SK-N-SH treated with all-trans-retinoic acid at 6 μM for 48 hours (cell line): ENCODE measurements at regions not wholly inside any gene's neighbourhood (a gene's known extent, or its start where the extent isn't known, plus 50 kb on each side); places are given as distances from the start of the nearest gene placed in this dataset.

Experiments used
- ATAC-seq: fragments of 200-7000 bp; cut with Tn5 transposase; 3 replicates; pipeline ENCODE4 v1.9.1; 2020; ENCODE audit warnings: mild to moderate bottlenecking, moderate library complexity
- ARNTL ChIP-seq: fragments of 450-650 bp; formaldehyde crosslinking; IDR thresholded peaks from 2 replicates; pipeline ENCODE4 v1.5.0; 2020; ENCODE audit warnings: low read depth, mild to moderate bottlenecking, moderate library complexity, borderline replicate concordance
- BACH2 ChIP-seq: fragments of 250-450 bp; sonication (Bioruptor Pico); IDR thresholded peaks from 2 replicates; pipeline ENCODE4 v1.9.0; 2021; ENCODE audit warnings: mild to moderate bottlenecking, borderline replicate concordance
- CSDC2 ChIP-seq: fragments of 250-450 bp; sonication (Bioruptor Pico); IDR thresholded peaks from 2 replicates; pipeline ENCODE4 v1.5.0; 2020; ENCODE audit warnings: mild to moderate bottlenecking, moderate library complexity
- ESRRG ChIP-seq: fragments of 250-450 bp; sonication (Bioruptor Pico); IDR thresholded peaks from 2 replicates; pipeline ENCODE4 v1.6.1; 2021; ENCODE audit warnings: mild to moderate bottlenecking
- GLIS3 ChIP-seq: fragments of 250-450 bp; sonication (Bioruptor Pico); IDR thresholded peaks from 2 replicates; pipeline ENCODE4 v1.5.0; 2020; ENCODE audit warnings: mild to moderate bottlenecking, moderate library complexity
- ISL1 ChIP-seq: fragments of 250-450 bp; sonication (Bioruptor Pico); IDR thresholded peaks from 2 replicates; pipeline ENCODE4 v2.1.2; 2022; ENCODE audit warnings: mild to moderate bottlenecking, moderate library complexity
- OSR1 ChIP-seq: fragments of 250-450 bp; sonication (Bioruptor Pico); IDR thresholded peaks from 2 replicates; pipeline ENCODE4 v1.8.0; 2022; ENCODE audit warnings: moderate library complexity, mild to moderate bottlenecking, inconsistent platforms
- PATZ1 ChIP-seq: fragments of 250-450 bp; sonication (Bioruptor Pico); IDR thresholded peaks from 2 replicates; pipeline ENCODE4 v1.8.0; 2020; ENCODE audit warnings: mild to moderate bottlenecking, moderate library complexity, borderline replicate concordance
- PPARA ChIP-seq: fragments of 250-450 bp; sonication (Bioruptor Pico); IDR thresholded peaks from 2 replicates; pipeline ENCODE4 v1.5.0; 2020; ENCODE audit warnings: mild to moderate bottlenecking, borderline replicate concordance
- SNAI2 ChIP-seq: fragments of 250-450 bp; sonication (Bioruptor Pico); IDR thresholded peaks from 2 replicates; pipeline ENCODE4 v1.5.0; 2020; ENCODE audit warnings: mild to moderate bottlenecking, moderate library complexity
- TCF4 ChIP-seq: fragments of 250-450 bp; sonication (Bioruptor Pico); IDR thresholded peaks from 2 replicates; pipeline ENCODE4 v1.8.0; 2021; ENCODE audit warnings: mild to moderate bottlenecking, moderate library complexity, borderline replicate concordance
- TOX ChIP-seq: fragments of 250-450 bp; sonication (Bioruptor Pico); IDR thresholded peaks from 2 replicates; pipeline ENCODE4 v1.8.0; 2021; ENCODE audit warnings: mild to moderate bottlenecking, moderate library complexity, borderline replicate concordance
- TSHZ2 ChIP-seq: fragments of 250-450 bp; sonication (Bioruptor Pico); IDR thresholded peaks from 2 replicates; pipeline ENCODE4 v1.5.0; 2020; ENCODE audit warnings: mild to moderate bottlenecking, moderate library complexity
- ZC3H10 ChIP-seq: fragments of 250-450 bp; sonication (Bioruptor Pico); IDR thresholded peaks from 2 replicates; pipeline ENCODE4 v1.5.1; 2021; ENCODE audit warnings: mild to moderate bottlenecking, moderate library complexity
- ZFP3 ChIP-seq: fragments of 250-450 bp; sonication (Bioruptor Pico); IDR thresholded peaks from 2 replicates; pipeline ENCODE4 v1.5.0; 2020; ENCODE audit warnings: mild to moderate bottlenecking, moderate library complexity
- ZFP30 ChIP-seq: fragments of 450-650 bp; formaldehyde crosslinking; IDR thresholded peaks from 2 replicates; pipeline ENCODE4 v1.5.0; 2022; ENCODE audit warnings: mild to moderate bottlenecking, moderate library complexity
- ZNF565 ChIP-seq: fragments of 450-650 bp; formaldehyde crosslinking; conservative IDR thresholded peaks from 2 replicates; pipeline ENCODE4 v1.5.0; 2020; ENCODE audit warnings: low read depth, mild to moderate bottlenecking, moderate library complexity
- ZNF70 ChIP-seq: fragments of 450-650 bp; formaldehyde crosslinking; IDR thresholded peaks from 2 replicates; pipeline ENCODE4 v1.5.0; 2020; ENCODE audit warnings: mild to moderate bottlenecking, moderate library complexity
- ZNF8 ChIP-seq: fragments of 450-650 bp; formaldehyde crosslinking; IDR thresholded peaks from 2 replicates; pipeline ENCODE4 v1.5.0; 2020; ENCODE audit warnings: mild to moderate bottlenecking, moderate library complexity
- TF ChIP-seq, protein P1 (sequence below): fragments of 250-450 bp; sonication (Bioruptor Pico); IDR thresholded peaks from 2 replicates; pipeline ENCODE4 v1.8.0; 2021; ENCODE audit warnings: low read depth, mild to moderate bottlenecking, moderate library complexity, borderline replicate concordance
- TF ChIP-seq, protein P2 (sequence below): fragments of 250-450 bp; sonication (Bioruptor Pico); IDR thresholded peaks from 2 replicates; pipeline ENCODE4 v1.5.1; 2020; ENCODE audit warnings: low read depth, mild to moderate bottlenecking, moderate library complexity
- TF ChIP-seq, protein P3 (sequence below): fragments of 250-450 bp; sonication (Bioruptor Pico); IDR thresholded peaks from 2 replicates; pipeline ENCODE4 v1.5.1; 2021; ENCODE audit warnings: mild to moderate bottlenecking, moderate library complexity

- ATAC-seq: no peak
- no peak for TF ChIP-seq BACH2 (CRISPR knock-in tag)
- TF ChIP-seq GLIS3 (CRISPR knock-in tag): no peak
- no peak for TF ChIP-seq TOX
- TF ChIP-seq TSHZ2: no peak
- TF ChIP-seq PPARA (CRISPR knock-in tag): no peak
- no peak for TF ChIP-seq ARNTL (CRISPR knock-in tag)
- no peak for TF ChIP-seq SNAI2 (CRISPR knock-in tag)
- TF ChIP-seq PATZ1 (CRISPR knock-in tag): no peak
Observed at GRCh38 chr16:86096850-86097249, 197.9 kb downstream of the IRF8 start.

- no peak for ATAC-seq
- TF ChIP-seq SNAI2 (CRISPR knock-in tag): no peak
Observed at GRCh38 chr16:86099326-86099725, 200.4 kb downstream of the IRF8 start.

DNA sequence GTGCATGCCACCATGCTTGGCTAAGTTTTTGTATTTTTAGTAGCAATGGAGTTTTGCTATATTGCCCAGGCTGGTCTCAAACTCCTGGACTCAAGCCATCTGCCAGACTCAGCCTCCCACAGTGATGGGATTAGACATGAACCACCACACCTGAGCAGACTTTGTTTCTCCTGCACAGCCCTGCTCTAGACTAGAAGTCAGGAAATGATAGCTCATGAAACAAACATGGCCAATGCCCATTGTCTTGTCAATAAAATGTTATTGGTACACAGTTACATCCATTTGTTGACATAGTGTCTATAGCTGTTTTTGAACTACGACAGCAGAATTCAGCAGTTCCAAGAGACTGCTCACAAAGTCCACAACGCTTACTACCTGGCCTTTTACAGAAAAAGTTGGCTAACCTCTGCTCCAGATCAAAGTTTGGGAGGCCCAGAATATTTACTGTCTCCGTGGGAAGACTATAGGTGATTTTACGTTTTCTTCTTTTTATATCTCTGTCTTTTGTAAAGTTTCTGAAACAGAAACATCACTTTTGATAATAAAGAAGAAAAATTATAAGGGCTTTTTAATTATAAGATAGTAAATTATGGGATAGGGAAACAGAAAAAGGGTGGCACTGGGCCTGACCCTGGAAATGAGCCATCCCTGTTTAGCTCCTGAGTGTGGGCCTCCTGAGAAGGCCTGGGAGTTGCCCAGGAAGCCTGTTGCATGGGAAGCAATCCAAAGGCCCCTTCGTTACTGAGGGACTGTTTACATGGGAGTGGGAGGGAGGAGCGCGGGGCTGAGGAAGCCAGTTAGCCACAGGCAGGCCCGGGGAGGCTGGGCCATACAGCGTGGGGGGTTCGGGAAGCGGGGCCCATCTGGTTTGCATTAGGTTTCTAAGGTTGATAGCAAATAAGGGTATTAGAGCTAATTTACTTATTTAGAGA is 201.5 kb downstream of the IRF8 start:
- ATAC-seq: no peak
- TF ChIP-seq, protein P1, sequence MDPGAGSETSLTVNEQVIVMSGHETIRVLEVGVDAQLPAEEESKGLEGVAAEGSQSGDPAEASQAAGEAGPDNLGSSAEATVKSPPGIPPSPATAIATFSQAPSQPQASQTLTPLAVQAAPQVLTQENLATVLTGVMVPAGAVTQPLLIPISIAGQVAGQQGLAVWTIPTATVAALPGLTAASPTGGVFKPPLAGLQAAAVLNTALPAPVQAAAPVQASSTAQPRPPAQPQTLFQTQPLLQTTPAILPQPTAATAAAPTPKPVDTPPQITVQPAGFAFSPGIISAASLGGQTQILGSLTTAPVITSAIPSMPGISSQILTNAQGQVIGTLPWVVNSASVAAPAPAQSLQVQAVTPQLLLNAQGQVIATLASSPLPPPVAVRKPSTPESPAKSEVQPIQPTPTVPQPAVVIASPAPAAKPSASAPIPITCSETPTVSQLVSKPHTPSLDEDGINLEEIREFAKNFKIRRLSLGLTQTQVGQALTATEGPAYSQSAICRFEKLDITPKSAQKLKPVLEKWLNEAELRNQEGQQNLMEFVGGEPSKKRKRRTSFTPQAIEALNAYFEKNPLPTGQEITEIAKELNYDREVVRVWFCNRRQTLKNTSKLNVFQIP: no peak
- TF ChIP-seq ESRRG: no peak
- TF ChIP-seq PATZ1 (CRISPR knock-in tag): no peak
- no peak for TF ChIP-seq CSDC2 (CRISPR knock-in tag)
- TF ChIP-seq BACH2 (CRISPR knock-in tag): no peak
- TF ChIP-seq TCF4 (CRISPR knock-in tag): no peak
- TF ChIP-seq ZNF8: no peak
- no peak for TF ChIP-seq SNAI2 (CRISPR knock-in tag)
- TF ChIP-seq, protein P2, sequence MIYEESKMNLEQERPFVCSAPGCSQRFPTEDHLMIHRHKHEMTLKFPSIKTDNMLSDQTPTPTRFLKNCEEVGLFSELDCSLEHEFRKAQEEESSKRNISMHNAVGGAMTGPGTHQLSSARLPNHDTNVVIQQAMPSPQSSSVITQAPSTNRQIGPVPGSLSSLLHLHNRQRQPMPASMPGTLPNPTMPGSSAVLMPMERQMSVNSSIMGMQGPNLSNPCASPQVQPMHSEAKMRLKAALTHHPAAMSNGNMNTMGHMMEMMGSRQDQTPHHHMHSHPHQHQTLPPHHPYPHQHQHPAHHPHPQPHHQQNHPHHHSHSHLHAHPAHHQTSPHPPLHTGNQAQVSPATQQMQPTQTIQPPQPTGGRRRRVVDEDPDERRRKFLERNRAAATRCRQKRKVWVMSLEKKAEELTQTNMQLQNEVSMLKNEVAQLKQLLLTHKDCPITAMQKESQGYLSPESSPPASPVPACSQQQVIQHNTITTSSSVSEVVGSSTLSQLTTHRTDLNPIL (CRISPR knock-in tag): no peak
- no peak for TF ChIP-seq TSHZ2
- no peak for TF ChIP-seq GLIS3 (CRISPR knock-in tag)
- TF ChIP-seq ZC3H10 (CRISPR knock-in tag): no peak
- TF ChIP-seq ZFP3 (CRISPR knock-in tag): no peak
- no peak for TF ChIP-seq ISL1 (CRISPR knock-in tag)
- no peak for TF ChIP-seq OSR1 (CRISPR knock-in tag)
- TF ChIP-seq, protein P3, sequence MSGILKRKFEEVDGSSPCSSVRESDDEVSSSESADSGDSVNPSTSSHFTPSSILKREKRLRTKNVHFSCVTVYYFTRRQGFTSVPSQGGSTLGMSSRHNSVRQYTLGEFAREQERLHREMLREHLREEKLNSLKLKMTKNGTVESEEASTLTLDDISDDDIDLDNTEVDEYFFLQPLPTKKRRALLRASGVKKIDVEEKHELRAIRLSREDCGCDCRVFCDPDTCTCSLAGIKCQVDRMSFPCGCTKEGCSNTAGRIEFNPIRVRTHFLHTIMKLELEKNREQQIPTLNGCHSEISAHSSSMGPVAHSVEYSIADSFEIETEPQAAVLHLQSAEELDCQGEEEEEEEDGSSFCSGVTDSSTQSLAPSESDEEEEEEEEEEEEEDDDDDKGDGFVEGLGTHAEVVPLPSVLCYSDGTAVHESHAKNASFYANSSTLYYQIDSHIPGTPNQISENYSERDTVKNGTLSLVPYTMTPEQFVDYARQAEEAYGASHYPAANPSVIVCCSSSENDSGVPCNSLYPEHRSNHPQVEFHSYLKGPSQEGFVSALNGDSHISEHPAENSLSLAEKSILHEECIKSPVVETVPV (CRISPR knock-in tag): no peak
- TF ChIP-seq ZNF70 (CRISPR knock-in tag): no peak
- no peak for TF ChIP-seq TOX
- no peak for TF ChIP-seq ZFP30 (CRISPR knock-in tag)
- TF ChIP-seq ZNF565 (CRISPR knock-in tag): no peak
